Panc1 (cell line): ENCODE measurements at regions not wholly inside any gene's neighbourhood (a gene's known extent, or its start where the extent isn't known, plus 50 kb on each side); places are given as distances from the start of the nearest gene placed in this dataset.

Source experiments
- POLR2AphosphoS5 ChIP-seq: IDR thresholded peaks from 2 replicates; pipeline ENCODE4 v1.6.1; 2012; ENCODE audit warnings: mild to moderate bottlenecking, low read depth, low read length, moderate library complexity
- TCF7L2 ChIP-seq: IDR thresholded peaks from 2 replicates; pipeline ENCODE4 v1.6.1; 2011; ENCODE audit warnings: mild to moderate bottlenecking, low read depth, low read length, inconsistent platforms
- TF ChIP-seq, protein P1 (sequence below): fragments of 450-650 bp; IDR thresholded peaks from 2 replicates; pipeline ENCODE4 v1.5.1; 2017; ENCODE audit warnings: mild to moderate bottlenecking

DNA sequence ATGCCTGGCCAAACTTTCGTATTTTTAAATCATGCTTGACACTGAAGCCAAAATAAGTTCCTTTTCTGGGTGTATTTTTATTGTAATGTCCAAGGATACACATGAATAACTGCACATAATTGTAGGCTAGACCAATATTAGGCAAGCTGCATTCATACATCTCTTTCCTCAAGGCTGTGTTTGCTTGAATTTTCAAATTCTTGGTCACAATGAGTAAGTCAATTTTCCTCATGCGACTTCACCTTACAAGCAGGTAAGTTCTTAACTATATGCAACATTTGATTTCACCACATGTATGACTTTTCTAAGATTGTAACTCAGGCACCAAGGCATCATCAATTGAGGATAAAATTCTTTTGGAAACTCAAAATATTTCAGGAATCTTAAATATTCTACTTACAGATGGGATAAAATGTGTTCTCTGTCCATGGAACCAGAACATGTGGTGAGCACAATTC, 112.4 kb upstream of the ZNF217 start:
- TF ChIP-seq, protein P1, sequence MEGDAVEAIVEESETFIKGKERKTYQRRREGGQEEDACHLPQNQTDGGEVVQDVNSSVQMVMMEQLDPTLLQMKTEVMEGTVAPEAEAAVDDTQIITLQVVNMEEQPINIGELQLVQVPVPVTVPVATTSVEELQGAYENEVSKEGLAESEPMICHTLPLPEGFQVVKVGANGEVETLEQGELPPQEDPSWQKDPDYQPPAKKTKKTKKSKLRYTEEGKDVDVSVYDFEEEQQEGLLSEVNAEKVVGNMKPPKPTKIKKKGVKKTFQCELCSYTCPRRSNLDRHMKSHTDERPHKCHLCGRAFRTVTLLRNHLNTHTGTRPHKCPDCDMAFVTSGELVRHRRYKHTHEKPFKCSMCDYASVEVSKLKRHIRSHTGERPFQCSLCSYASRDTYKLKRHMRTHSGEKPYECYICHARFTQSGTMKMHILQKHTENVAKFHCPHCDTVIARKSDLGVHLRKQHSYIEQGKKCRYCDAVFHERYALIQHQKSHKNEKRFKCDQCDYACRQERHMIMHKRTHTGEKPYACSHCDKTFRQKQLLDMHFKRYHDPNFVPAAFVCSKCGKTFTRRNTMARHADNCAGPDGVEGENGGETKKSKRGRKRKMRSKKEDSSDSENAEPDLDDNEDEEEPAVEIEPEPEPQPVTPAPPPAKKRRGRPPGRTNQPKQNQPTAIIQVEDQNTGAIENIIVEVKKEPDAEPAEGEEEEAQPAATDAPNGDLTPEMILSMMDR = no peak
- TF ChIP-seq POLR2AphosphoS5 (no peak), TCF7L2 (no peak)
